HG02763 (cell line): ENCODE measurements at regions not wholly inside any gene's neighbourhood (a gene's known extent, or its start where the extent isn't known, plus 50 kb on each side); places are given as distances from the start of the nearest gene placed in this dataset.
"Not testable (repeated sequence)": the region's sequence is repeated elsewhere in the genome, so short reads cannot be mapped to it uniquely, and the experiment has no call there.

Experiments
- ATAC-seq: cut with Tn5 transposase; IDR thresholded peaks from one replicate; pipeline ENCODE4 v1.9.1; 2021; ENCODE audit warnings: mild to moderate bottlenecking, moderate library complexity; ENCODE audit not compliant: unreplicated experiment

DNA sequence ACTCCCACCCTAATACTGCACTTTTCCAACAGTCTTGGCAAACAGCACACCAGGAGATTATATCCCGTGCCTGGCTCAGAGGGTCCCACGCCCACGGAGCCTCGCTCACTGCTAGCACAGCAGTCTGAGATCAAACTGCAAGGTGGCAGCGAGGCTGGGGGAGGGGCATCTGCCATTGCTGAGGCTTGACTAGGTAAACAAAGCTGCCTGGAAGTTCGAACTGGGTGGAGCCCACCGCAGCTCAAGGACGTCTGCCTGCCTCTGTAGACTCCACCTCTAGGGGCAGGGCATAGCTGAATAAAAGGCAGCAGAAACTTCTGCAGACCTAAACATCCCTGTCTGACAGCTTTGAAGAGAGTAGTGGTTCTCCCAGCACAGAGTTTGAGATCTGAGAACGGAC lies 401.9 kb upstream of the SLC30A5 start:
- not testable (repeated sequence) for ATAC-seq

- no peak for ATAC-seq
Measured at GRCh38 chr5:68698025-68698940, 395.5 kb upstream of the SLC30A5 start.

DNA sequence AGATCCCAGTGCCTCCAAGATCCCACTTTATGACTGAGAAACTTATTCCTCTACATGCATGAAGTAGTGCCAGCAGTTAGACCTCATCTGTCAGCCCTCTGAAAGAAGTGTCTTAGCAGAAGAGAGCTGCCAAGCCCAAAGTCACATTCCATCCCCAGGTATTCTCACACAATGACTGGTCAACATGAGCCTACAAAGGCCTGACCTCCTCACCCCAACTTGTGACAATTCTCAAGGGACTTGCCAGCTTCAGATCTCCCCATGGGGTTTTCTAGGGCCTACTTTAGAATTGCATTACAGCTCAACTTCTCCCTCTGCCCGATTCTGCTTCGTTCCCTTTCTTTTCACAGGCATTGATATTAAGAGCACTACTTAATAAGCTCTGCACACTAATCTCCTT lies 393.8 kb upstream of the SLC30A5 start:
- ATAC-seq, result no peak

GRCh38 chr5:68707575-68707974 lies 386.2 kb upstream of the SLC30A5 start:
- ATAC-seq, result no peak

DNA sequence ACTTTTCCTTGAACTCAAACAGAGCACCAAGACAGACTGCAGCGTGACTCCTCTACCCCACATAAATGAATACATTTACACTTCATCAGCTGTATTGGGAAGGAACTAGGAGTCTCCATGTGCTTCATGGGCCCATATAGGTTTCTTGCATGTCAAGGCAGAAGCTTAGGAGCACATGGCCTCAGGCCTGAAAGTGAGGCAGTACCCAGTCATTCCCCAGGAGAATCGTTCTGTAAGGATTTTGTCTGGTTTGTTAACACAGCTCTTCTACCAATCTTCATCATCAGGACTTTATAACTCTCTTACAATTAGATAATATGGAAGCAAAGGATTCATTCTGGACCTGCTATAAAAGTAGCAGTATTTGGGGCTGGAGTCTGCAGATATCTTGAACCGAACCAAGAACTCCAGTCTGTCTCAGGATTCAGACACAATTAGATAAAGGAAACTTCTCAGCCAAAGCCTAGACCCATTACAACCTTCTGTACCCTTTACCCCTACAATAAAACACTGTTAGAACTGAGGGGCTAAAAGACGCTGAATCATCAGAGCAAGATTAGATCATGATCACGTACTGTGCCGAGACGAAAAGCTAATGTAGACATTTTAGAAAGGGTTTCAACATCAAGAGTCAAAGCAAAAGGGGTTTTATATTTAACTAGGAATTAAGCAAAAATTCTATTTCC lies 385.5 kb upstream of the SLC30A5 start:
- no peak for ATAC-seq

DNA sequence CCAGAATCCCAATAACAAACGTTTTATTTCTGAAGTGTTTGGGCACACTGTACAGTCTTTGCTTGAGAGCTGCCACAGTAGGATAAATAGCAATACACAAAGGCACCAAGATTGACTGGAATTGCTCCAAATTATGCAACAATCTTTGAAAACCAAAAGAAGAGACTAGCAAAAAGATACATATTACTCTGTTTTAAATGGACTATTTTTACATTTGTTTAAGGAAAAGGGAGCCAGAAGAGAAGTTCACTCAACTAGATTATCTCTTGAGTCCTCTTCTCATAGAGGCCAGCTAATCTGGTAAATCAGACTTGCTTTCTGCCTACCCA lies 385.0 kb upstream of the SLC30A5 start:
- ATAC-seq, result no peak

DNA sequence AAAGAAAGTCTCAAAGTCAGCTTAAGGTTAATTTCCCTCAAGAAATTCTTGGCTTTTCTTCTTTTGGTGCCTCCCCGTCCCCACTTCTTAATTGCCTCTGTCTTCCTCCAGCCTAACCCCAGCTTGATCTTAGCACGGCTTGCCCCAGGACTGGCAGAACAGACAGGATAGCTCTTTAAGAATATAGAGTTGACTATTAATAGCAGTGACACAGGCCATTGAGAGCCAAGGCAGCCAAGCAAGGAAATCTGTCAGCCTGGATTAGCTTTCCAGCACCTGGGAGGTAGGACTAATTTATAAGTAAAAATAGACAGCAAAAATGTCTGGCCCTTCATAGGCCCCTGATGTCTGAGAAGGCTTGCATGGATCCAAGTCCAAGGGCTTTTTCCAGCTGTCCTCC lies 384.6 kb upstream of the SLC30A5 start:
- no peak for ATAC-seq

- ATAC-seq, result peak; percentile 41
Measured at GRCh38 chr5:68710514-68710913, 383.3 kb upstream of the SLC30A5 start.

DNA sequence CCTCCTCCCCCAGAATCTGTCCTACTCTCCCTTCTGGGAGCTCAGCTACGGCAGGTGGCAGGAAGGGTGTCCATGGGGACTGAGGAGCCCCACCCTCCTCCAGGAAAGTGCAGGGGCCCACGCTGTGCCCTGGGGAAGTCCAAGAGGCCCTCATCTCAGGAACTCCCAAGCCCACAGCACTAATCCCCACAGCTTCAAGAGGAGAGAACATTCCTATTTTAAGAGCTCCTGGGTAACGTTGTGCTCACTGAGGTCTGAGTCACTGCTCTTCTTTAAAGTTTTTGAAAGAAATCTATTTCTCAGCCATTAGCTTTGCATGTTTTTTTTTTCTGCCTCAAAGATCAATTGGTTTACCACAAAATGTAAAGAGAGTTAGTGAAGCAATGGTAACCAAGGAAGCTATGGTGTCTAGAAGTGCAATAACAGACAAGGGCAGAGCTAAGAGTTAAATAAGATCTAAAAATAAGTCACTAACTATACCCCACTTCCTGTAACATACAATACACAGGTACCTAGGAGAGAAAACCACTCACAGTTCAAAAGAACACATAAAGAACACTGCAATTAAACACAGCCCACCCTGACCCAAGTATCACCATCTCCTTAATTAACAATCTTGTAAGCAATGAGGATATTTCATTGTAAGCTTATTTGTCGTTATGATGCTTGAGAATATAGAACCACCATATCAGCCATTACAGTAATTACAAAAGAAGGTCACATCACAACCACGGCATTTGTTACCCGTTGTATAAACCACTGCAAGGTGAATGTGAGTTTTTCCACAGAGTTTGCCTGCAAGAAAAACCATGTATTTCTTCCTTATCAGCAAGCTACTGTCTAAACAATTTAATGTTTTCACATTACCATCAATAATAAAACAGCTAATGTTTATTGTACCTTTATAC lies 382.3 kb upstream of the SLC30A5 start:
- ATAC-seq, result peak; percentile 92

DNA sequence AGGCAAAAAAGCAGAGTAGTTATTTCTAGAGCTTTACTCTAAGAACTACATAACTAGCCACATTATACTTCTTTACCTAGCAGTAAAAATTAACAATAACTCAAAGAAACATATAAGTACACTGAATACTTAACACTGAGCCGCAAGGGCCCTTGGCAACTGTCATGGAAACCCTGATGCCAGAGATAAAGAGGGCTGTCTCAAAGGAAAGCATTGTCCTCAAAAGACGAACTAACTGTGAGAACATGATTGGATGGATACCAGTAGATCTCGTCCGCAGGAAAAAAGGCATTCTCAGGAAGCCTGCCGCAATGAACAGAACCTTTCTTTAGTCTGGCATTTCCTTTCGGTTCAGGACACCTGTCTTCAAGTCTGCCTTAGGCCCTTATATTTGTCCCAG lies 379.0 kb upstream of the SLC30A5 start:
- ATAC-seq, result no peak

- no peak for ATAC-seq
Measured at GRCh38 chr5:68720884-68721610, 372.8 kb upstream of the SLC30A5 start.

DNA sequence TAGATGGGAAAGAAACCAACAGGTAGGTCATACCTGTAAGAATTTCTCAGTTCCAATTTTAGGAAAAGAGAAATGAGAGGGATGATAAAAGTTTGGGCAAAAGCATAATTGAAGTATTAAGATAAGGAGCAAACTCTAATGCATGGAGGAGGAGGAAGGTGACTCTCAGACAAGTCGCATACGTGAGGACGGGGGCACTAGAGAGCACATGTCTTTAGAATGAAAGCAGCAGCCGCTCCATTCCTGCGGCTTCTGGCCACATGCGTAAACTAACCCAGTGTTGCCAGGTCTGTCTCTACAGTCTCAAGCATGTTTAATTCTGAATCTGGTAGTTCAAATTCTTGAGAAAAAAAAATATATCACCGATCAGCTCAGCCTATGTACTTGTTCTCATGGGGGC lies 371.5 kb upstream of the SLC30A5 start:
- no peak for ATAC-seq

DNA sequence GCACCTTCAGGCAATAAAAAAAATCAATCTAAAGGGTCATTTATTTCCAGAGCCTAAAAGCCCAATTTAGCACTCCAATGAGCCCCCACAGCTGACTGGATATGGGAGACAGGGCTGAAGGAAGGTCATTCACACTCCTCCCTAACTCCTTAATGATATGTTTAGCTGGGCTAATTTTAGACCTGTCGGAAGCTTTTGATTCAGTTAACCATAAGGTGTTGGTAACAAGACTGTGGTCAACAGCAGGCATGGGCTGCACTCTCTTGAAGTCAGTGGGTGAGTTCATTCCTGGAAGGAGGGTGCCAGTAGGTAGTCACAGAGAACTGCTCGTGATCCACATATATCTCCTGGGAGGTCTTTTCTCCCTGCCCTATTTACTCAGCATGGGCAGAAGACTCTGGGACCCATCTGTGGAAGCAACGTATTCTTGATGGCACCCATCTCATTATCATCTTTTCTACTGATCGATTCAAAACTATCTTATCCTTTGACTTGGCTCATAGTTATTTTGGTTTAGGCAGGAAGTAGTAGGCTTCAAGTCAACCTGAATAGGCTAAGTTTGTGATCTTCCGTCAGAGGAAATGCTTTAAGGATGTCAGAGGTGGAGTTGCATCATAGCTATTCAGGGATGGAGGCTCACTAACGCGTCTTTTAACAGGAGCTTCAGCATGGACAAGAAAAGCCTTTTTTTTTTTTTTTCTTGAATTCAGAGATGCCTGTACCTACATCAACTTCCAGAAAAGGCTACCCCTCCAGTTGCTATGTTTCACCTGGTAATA lies 367.7 kb upstream of the SLC30A5 start:
- ATAC-seq, result no peak

- ATAC-seq, result no peak
Measured at GRCh38 chr5:68727931-68728330, 365.9 kb upstream of the SLC30A5 start.

DNA sequence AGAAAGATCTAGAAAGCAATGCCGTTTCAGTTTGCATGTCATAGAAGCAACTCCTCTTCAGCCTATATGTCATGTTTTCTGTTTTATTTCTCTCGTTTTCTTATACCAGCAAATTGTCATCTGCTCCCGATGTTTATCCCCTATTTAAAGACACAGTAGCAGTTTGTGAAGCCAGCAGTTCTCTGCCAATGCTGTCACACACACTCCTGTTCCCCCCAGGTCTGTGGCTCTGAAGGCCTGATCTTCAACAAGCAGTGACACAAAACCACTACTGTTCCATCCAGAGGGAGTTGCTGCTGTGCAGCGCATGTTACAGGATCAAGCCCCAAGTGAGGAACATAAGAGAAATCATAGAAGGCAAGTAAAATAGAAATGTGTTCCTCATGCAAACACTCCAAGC lies 364.1 kb upstream of the SLC30A5 start:
- no peak for ATAC-seq

DNA sequence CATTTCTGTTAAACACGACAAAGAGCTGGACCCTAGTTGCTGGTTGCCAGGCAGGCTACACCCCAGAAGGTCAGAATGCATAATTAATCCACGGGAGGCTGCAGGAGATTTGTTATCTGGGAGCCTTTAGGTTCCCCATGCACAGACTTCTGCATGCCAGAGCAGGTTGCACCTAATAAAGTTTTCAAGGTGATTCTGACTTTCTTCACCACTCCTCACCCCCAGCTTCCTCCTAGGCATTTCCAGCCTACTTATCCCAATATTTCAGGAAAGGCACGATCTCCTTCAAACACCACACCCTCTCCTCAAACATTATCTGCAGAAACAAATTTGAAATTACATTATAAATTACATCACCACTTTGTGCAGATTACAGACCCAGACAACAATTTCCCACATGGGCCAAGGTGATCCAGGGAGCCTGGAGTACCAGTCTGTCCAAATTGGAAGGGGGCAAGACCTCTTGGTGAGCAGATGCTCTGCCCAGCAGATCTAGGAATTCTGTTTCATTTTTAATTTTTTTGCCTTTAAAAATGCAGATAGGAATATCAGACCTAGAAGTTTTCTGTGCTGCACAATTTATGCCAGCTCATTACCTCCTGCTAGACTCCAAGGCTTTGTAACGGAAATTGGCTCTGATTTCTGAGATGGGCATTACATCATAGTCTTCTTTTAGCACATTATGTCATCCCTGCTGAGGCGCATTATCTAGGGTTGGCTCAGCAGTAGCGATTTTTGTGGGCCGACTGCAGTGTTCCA lies 363.4 kb upstream of the SLC30A5 start:
- no peak for ATAC-seq

DNA sequence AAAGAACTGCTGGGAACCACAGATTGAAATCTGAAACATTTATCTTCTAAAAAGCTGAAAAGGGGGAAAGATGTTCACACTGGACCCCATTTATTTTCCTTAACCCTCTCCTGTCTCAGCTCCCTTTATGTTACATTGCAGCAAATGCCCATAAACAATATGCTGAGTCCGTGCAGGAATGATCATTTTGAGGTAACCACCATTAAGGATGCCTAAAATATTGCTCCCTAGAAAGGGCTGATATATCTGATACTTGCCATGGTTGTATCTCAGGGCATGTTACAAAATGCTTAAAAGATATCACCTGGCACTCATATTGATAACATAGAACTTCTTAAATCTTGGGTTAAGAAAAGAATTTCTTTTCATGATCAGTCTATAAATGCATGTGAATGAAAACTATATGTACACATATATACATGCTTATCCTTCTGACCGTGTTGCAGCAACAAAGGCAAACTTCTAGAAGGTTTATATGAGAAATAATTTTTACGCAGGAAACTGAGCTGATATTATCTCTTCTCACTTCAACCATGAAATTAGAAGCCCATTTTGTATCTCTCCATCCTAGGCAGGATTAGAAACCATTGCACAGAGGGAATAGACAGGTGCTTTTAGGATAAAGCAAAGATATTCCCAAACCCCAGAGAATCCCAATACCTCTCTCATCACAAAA lies 362.7 kb upstream of the SLC30A5 start:
- no peak for ATAC-seq

- no peak for ATAC-seq
Measured at GRCh38 chr5:68732251-68732650, 361.6 kb upstream of the SLC30A5 start.

DNA sequence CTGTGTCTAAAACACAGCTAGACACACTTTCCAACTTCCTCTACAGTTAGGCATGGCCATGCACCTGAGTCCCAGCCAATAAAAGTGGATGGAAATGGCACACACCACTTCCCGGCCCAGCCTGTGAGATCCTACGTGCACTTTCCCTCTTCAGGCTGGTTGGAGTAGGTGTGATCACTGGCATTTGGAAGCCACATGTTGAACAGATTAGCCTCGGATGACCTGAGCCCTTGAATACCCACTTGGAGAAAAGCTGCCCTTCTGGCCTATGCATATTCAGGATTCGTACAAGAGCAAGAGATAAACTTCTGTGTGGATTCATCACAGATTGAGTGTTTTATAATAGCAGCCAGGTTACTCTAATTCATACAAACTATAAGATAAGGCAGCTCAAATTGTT lies 359.0 kb upstream of the SLC30A5 start:
- no peak for ATAC-seq
